ENCODE measurements at regions not wholly inside any gene's neighbourhood (a gene's known extent, or its start where the extent isn't known, plus 50 kb on each side); places are given as distances from the start of the nearest gene placed in this dataset.

DNA sequence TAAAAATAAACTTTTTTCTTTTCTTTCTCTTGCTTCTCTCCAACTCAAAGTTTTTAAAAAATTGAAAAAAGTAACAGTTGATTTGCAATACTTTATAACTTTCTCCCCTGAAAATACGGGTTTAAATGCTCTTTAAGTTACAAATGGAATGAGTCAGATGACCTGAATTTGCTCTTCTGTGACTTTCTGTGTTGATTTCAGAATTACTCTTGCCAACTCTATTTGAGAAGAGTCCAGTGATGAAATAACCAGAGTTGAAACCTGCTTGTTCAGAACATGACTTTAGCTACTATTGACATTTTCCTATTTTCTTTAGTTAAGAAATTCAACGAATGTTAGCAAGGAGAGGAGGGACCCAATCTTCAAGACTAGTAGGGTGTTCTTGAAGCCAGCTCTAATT lies 146.1 kb upstream of the ZSWIM2 start:
- no peak for ATAC-seq
- no peak for DNase-seq

DNA sequence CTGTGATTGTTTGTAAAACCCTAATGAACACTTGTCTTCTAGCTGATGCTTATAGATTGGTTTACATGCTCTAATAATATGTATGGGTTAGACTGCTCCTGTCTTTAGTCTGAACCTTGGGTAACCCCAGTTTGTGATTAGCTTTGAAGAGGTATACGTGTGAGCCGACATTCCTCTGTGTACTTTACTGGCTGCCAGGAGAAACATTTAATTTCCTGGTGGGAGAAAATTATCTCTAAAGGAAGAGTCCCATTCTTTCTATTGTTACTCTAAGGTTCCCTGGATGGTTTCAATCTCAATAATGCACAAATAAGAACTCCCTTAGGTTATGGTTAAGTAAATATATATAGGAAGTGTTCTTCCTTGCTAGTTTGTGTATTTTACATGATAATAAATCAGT lies 143.6 kb upstream of the ZSWIM2 start:
- Mint-ChIP-seq H3K9me3 (peaks cover 6% of the 10 kb centered on the region), H3K4me3 (no peak overlapping the region), H3K27me3 (ENCODE audit: low read depth) (no peaks in the 10 kb centered on the region), H3K4me1 (ENCODE audit: low read depth) (no peaks in the 10 kb centered on the region), H3K36me3 (ENCODE audit: insufficient read depth) (no peaks in the 10 kb centered on the region)
- DNase-seq (no peak), ATAC-seq (no peak)

More for the DNA sequence above, 146.1 kb upstream of the ZSWIM2 start:
- no peaks in the 10 kb centered on the region for H3K36me3 Mint-ChIP-seq (ENCODE audit: insufficient read depth)
- H3K27me3 Mint-ChIP-seq (ENCODE audit: low read depth): no peaks in the 10 kb centered on the region
- no peak overlapping the region for H3K4me3 Mint-ChIP-seq
- H3K4me1 Mint-ChIP-seq (ENCODE audit: low read depth): no peaks in the 10 kb centered on the region
- H3K9me3 Mint-ChIP-seq: no peaks in the 10 kb centered on the region

DNA sequence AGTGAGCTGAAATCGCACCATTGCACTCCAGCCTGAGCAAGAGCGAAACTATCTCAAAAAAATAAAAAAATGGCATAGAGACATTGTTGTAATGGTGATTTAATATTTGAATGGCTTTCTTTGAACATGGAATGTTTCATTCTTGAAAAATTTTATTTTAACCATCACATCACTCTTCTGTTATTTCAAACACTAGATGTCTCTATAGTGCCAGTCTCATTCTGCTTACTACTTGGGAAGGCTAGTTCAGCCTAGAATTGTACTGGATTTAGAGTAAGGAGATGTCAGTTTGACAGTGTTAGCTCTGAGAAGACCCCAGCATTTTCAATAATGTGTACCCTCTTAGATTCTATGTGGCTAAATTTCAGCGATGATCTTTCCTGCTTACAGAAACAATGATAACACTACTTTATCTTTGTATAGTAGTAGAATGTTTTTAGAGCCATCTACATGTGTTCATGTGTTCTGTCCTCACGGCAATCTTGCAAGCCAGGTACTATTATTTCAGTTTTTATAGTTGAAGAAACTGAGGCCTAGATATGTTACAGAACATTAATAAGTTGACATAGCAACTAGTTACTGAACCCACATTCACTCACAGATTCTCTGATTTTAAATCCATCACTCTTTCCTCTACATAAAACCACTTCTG lies 142.9 kb upstream of the ZSWIM2 start:
- H3K36me3 Mint-ChIP-seq (ENCODE audit: insufficient read depth): no peaks in the 10 kb centered on the region
- peaks cover 6% of the 10 kb centered on the region for H3K9me3 Mint-ChIP-seq

DNA sequence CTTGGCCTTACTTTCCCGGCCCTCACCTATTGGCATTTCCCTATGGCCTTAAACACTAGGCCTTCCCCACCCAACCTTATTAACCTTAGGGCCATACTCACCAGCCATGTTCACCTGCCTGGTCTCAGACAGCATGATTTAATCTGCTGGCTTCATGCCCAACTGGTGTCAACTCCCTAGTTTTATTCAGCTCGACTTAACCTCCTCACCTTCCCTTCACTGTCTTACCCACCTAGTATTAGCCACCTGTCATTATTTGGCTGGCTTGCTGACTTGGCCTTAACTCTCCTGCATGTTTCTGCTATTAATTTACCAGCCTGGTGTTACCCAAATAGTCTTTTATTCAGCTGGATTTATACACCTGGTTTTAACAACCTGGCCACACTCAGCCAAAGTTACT lies 136.0 kb upstream of the ZSWIM2 start:
- H3K4me3 Mint-ChIP-seq: no peak overlapping the region
- H3K9me3 Mint-ChIP-seq: peaks cover 11% of the 10 kb centered on the region
- H3K4me1 Mint-ChIP-seq (ENCODE audit: low read depth): no peaks in the 10 kb centered on the region
- ATAC-seq (no peak), DNase-seq (no peak)
- no peaks in the 10 kb centered on the region for H3K36me3 Mint-ChIP-seq (ENCODE audit: insufficient read depth)
- no peaks in the 10 kb centered on the region for H3K27me3 Mint-ChIP-seq (ENCODE audit: low read depth)

More for the DNA sequence above, 142.9 kb upstream of the ZSWIM2 start:
- H3K4me3 Mint-ChIP-seq: no peak overlapping the region
- ATAC-seq (no peak), DNase-seq (no peak)
- no peaks in the 10 kb centered on the region for H3K4me1 Mint-ChIP-seq (ENCODE audit: low read depth)
- H3K27me3 Mint-ChIP-seq (ENCODE audit: low read depth): no peaks in the 10 kb centered on the region

DNA sequence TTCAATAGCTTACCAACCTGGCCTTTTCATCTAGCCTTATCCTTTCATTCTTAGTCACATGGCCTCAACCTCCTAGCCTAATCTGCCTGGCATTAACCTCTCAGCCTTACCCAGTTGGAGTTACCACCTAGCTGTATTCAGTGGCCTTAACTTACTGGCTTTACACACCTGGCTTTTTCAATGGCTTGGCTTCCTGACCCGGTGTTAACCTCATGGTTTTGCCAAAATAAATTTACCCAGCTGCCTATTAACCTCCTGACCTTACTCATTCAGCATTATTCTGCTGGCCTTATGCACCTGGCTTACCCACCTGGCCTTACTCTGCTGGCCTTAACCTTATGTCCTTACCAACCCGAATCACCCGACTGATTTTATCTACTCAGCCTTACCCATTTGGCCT lies 135.5 kb upstream of the ZSWIM2 start:
- ATAC-seq (no peak), DNase-seq (no peak)

DNA sequence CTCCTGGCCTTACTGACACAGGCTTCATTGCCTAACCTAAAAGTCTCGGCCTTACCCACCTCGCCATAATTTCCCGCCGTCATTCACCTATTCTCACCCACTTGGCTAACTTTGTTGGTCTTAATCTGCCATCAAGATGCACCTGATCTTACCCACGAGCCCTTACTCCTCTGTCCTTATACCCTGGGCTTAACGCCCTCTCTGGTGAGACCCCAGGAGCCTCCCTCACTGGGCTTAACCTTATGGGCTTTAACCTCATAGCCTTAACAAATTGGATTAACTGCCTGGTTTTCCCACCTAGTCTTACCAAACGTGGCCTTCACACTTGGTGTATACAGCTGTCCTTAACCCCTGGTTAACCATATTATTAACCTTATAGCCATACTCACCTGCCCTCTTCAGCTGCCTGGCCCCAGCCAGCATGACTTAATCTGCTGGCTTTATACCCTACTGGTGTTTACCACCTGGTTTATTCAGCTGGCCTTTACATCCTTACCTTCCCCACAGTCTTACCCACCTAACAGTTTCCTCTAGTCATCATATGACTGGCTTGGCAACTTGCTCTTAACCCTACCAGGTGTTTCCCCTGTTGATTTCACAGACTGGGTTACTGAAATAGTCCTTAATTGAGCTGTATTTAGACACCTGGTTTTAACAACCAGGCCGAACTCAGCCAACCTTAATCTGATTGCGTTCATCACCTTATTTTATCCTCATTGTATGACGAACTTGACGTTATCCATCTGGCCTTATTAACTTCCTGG lies 132.0 kb upstream of the ZSWIM2 start:
- H3K27me3 Mint-ChIP-seq (ENCODE audit: low read depth): no peaks in the 10 kb centered on the region
- ATAC-seq: no peak
- no peaks in the 10 kb centered on the region for H3K9me3 Mint-ChIP-seq
- H3K4me1 Mint-ChIP-seq (ENCODE audit: low read depth): no peaks in the 10 kb centered on the region
- H3K4me3 Mint-ChIP-seq: no peak overlapping the region
- H3K36me3 Mint-ChIP-seq (ENCODE audit: insufficient read depth): no peaks in the 10 kb centered on the region
- no peak for DNase-seq

More for the DNA sequence above, 135.5 kb upstream of the ZSWIM2 start:
- Mint-ChIP-seq H3K4me1 (ENCODE audit: low read depth) (no peaks in the 10 kb centered on the region), H3K27me3 (ENCODE audit: low read depth) (no peaks in the 10 kb centered on the region), H3K9me3 (peaks cover 9% of the 10 kb centered on the region), H3K4me3 (no peak overlapping the region), H3K36me3 (ENCODE audit: insufficient read depth) (no peaks in the 10 kb centered on the region)

DNA sequence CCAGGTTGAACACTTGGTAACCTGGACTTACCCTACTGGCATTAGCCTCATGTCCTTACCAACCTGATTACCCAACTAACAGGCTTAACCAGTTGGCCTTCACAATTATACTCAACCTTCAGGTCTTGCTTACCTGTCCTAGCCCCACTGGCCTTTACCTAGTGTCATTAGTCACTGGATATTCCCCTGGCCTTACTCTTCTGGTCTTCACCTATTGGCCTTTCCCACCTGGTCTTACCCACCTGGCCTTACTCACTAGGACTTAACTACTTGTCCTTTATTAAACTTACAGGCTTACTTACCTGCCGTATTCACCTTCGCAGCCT lies 131.1 kb upstream of the ZSWIM2 start:
- Mint-ChIP-seq H3K4me3 (no peak overlapping the region), H3K4me1 (ENCODE audit: low read depth) (no peaks in the 10 kb centered on the region), H3K9me3 (no peaks in the 10 kb centered on the region), H3K27me3 (ENCODE audit: low read depth) (no peaks in the 10 kb centered on the region), H3K36me3 (ENCODE audit: insufficient read depth) (no peaks in the 10 kb centered on the region)
- ATAC-seq: no peak
- DNase-seq: no peak

DNA sequence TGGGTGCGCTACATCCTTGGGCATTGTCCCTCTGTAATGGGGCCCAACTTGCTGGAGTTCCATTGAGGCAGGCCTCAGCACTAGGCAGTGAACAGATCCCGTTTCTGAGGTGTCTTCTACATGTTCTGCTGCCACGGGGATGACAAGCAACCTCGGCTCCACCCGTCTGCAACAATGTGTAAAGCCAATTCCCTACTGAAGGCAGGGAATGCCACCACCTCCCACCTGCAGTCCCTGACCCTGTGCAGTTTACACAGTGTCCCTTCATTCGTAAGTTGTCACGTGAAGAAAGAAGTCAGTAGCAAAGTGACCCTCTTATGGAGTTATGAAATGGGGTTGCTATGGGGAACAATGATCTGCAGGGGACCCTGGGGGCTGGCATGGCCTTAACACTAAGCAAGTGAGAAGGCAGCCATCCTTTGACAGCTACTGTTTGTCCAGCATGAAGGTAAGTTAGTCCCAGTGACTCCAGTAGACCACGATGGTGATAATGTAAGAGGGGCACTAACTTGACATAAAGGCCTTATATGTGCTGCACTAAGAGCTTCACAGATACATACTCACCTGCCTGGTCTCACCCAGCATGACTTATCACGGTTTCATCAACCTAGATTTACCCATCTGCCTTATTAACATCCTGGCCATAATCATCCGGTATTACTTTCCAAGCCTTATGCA lies 130.6 kb upstream of the ZSWIM2 start:
- Mint-ChIP-seq H3K4me3 (no peak overlapping the region), H3K9me3 (no peaks in the 10 kb centered on the region)

DNA sequence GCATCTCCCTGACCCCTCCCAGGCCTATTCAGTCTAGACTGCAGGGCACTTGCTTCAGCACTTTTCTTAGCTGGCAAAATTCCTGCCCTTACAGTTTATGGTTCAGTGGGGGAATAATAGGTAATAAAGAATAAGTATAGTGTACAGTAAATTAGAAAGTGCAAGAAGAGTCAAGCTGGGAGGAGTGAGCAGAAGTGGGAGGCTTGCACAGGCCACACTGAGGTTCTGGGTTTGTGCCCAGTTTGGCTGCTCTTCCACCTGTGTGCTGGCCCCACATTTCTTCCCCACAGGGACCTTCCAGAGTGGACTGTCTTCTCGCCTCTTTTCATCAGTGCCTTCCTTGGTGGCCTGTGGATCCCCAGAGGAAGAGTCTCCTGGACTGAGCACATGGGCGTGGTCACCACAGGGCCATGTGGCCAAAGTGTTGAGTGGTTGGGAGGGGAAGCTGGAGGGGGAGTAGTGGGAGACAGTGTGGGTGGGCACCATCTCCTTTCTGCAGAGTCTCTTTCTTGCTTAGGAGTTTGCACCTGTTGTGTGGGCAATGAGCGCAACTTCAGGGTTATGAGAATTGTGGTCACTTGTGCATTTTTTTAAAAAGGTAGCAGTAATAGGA lies 128.6 kb upstream of the ZSWIM2 start:
- no peaks in the 10 kb centered on the region for H3K27me3 Mint-ChIP-seq (ENCODE audit: low read depth)
- H3K9me3 Mint-ChIP-seq: no peaks in the 10 kb centered on the region
- H3K4me1 Mint-ChIP-seq (ENCODE audit: low read depth): no peaks in the 10 kb centered on the region
- no peak overlapping the region for H3K4me3 Mint-ChIP-seq
- no peaks in the 10 kb centered on the region for H3K36me3 Mint-ChIP-seq (ENCODE audit: insufficient read depth)
- DNase-seq (no peak), ATAC-seq (no peak)

More for the DNA sequence above, 130.6 kb upstream of the ZSWIM2 start:
- DNase-seq: no peak
- ATAC-seq: no peak
- Mint-ChIP-seq H3K27me3 (ENCODE audit: low read depth) (no peaks in the 10 kb centered on the region), H3K4me1 (ENCODE audit: low read depth) (no peaks in the 10 kb centered on the region), H3K36me3 (ENCODE audit: insufficient read depth) (no peaks in the 10 kb centered on the region)

DNA sequence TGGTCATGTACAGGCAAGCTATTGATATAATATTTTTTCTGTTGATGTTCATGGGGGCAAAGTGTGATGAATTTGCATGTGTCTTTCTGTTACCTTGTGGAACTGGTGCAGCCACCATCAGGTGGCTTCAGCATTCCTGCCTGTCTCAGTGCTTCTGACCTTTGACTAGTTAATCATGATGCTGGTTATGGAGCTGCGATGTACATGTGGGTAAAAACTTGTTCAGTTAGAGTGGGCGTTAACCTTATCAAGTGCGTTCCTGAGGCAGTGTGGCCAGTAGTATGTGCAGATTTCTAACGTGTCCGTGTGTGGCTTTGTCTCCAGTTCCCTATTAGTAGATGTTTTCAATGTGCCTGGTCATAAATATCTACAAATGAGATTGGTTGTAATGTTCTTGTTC lies 127.4 kb upstream of the ZSWIM2 start:
- Mint-ChIP-seq H3K4me3 (no peak overlapping the region), H3K4me1 (ENCODE audit: low read depth) (no peaks in the 10 kb centered on the region), H3K36me3 (ENCODE audit: insufficient read depth) (no peaks in the 10 kb centered on the region), H3K27me3 (ENCODE audit: low read depth) (no peaks in the 10 kb centered on the region), H3K9me3 (no peaks in the 10 kb centered on the region)
- DNase-seq: no peak
- ATAC-seq: no peak

DNA sequence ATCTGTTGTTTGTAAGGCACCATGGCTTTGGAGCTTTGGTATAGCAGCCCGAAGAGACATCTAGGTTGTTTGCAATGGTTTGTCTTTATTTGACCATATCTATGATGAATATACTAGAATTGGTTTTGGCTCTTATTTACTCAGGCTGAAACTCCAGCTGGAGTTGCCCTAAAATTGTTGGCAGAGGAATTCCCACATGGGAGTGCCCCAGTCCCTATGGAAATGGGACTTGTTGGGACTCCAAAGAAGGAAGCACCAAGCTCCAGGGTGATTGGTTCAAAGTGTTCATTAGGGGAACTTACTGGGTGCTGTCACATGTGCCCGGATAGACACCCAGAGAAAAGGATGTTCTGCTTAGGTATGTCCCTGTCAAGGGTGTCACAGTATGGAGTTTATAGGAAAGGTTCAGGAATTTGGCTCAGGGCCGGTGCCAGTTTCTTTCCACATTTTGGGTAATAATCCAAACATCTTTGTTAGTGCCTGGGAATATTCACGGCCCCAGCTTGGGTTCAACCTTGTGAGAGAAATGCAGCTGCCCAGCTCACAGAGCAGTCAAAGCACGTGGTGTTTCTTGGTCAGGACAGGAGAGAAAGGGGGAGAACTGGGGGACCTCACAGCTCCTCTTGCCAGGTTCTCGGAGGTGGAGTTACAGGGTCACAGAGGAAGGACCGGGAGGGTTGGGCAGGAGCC lies 123.5 kb upstream of the ZSWIM2 start:
- no peaks in the 10 kb centered on the region for H3K4me1 Mint-ChIP-seq (ENCODE audit: low read depth)
- no peak for DNase-seq
- H3K27me3 Mint-ChIP-seq (ENCODE audit: low read depth): no peaks in the 10 kb centered on the region
- no peak for ATAC-seq
- H3K36me3 Mint-ChIP-seq (ENCODE audit: insufficient read depth): no peaks in the 10 kb centered on the region
- H3K9me3 Mint-ChIP-seq: no peaks in the 10 kb centered on the region
- H3K4me3 Mint-ChIP-seq: no peak overlapping the region

DNA sequence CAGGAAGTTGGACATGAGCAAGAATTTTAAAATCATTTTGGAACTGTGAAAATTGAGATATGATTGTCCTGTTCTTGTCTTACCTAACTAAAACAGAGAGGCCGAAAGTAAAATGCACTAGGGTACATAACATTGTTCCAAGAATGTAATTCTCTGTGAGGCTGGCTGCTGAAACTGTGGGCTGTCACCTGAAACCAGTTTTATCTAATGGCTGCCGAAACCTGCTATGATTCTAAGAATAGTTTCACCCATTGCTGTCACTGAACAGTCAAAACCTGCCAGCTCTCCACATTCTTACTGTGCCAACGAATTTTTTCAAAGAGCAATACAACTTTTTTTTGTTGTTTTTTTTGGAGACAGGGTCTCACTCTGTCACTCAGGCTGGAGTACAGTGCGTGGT lies 119.3 kb upstream of the ZSWIM2 start:
- no peak for DNase-seq
- Mint-ChIP-seq H3K9me3 (no peaks in the 10 kb centered on the region), H3K27me3 (ENCODE audit: low read depth) (no peaks in the 10 kb centered on the region), H3K36me3 (ENCODE audit: insufficient read depth) (no peaks in the 10 kb centered on the region), H3K4me3 (no peak overlapping the region), H3K4me1 (ENCODE audit: low read depth) (no peaks in the 10 kb centered on the region)
- ATAC-seq: no peak

DNA sequence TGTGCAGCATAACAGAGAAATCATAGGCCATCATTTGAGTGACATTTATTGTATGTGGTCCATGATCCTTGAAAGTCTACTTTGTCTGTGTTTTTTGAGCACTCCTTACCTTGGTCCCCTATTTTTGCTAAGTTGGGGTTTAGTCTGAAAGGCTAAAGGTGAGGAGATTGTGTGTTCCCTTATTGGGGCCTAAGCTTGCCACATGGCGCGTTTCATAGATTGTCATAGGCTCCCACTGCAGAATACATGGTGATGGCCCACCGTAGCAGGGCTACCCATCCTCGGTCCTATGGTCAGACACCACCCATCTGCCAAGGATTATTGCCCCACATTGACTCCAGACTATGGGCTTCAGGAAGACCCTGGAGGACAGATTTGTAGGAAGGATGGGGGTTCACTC lies 117.0 kb upstream of the ZSWIM2 start:
- Mint-ChIP-seq H3K4me3 (no peak overlapping the region), H3K36me3 (ENCODE audit: insufficient read depth) (no peaks in the 10 kb centered on the region), H3K4me1 (ENCODE audit: low read depth) (no peaks in the 10 kb centered on the region), H3K9me3 (no peaks in the 10 kb centered on the region), H3K27me3 (ENCODE audit: low read depth) (no peaks in the 10 kb centered on the region)
- ATAC-seq: no peak
- no peak for DNase-seq

DNA sequence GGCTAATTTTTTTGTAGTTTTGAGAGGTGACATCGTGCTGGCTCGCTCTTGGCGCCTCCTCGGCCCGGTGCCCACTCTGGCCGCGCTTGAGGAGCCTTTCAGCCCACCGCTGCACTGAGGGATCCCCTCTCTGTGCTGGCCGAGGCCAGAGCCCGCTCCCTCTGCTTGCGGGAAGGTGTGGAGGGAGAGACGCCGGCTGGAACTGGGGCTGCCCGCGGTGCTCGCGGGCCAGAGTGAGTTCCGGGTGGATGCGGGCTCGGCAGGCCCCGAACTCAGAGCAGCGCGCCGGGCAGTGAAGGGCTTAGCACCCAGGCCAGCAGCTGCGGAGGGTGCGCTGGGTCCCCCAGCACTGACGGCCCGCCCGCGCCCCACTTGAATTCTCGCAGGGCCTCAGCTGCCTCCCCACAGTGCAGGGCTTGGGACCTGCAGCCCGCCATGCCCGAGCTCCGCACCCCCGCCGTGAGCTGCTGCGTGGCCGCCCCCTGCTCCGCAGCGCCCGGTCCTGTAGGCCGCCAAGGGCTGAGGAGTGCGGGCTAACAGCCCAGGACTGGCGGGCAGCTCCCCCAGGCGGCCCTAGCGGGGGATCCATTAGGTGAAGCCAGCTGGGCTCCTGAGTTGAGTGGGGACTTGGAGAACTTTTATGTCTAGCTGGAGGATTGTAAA lies 113.2 kb upstream of the ZSWIM2 start:
- Mint-ChIP-seq H3K4me3 (no peak overlapping the region), H3K27me3 (ENCODE audit: low read depth) (no peaks in the 10 kb centered on the region), H3K36me3 (ENCODE audit: insufficient read depth) (no peaks in the 10 kb centered on the region), H3K9me3 (no peaks in the 10 kb centered on the region), H3K4me1 (ENCODE audit: low read depth) (no peaks in the 10 kb centered on the region)
- DNase-seq: no peak
- ATAC-seq: no peak
